MCF 10A (cell line): ENCODE measurements at regions not wholly inside any gene's neighbourhood (a gene's known extent, or its start where the extent isn't known, plus 50 kb on each side); places are given as distances from the start of the nearest gene placed in this dataset.

Experiments
- BruUV-seq: library from RNA; stranded (reverse); fragments of 400-500 nt; replicated peaks from 2 replicates; lab custom pipeline; 2021; lab: Mats Ljungman, UMichigan
- CTCF ChIA-PET: fragments of 300-600 bp; sonication (Branson Sonifier 250); formaldehyde crosslinking; extraction: SDS; loops from one replicate; lab custom pipeline; 2021; ENCODE audit warnings: antibody characterized with exemption, inconsistent platforms; lab: Yijun Ruan, JAX
- POLR2A ChIA-PET: fragments of 300-600, 350-650 bp; sonication (Branson Sonifier 250); formaldehyde crosslinking; extraction: SDS; loops from one replicate; lab custom pipeline; 2020; ENCODE audit warnings: antibody characterized with exemption, inconsistent platforms; lab: Yijun Ruan, JAX
- DNase-seq: peaks from one replicate; pipeline ENCODE4 v3.0.0-alpha.2; 2018; ENCODE audit not compliant: unreplicated experiment
- H3K27ac Mint-ChIP-seq: one replicate; pipeline ENCODE4 v1.8.0; 2022; ENCODE audit warnings: mild to moderate bottlenecking, low read depth, mixed read lengths; ENCODE audit not compliant: unreplicated experiment
- H3K27me3 Mint-ChIP-seq: one replicate; pipeline ENCODE4 v1.8.0; 2022; ENCODE audit warnings: mixed read lengths; ENCODE audit not compliant: insufficient read depth, unreplicated experiment
- H3K36me3 Mint-ChIP-seq: one replicate; pipeline ENCODE4 v1.8.0; 2022; ENCODE audit warnings: mild to moderate bottlenecking, moderate library complexity, mixed read lengths; ENCODE audit not compliant: insufficient read depth, unreplicated experiment
- H3K4me1 Mint-ChIP-seq: one replicate; pipeline ENCODE4 v1.8.0; 2022; ENCODE audit warnings: mixed read lengths; ENCODE audit not compliant: insufficient read depth, unreplicated experiment
- H3K4me3 Mint-ChIP-seq: one replicate; pipeline ENCODE4 v1.8.0; 2022; ENCODE audit warnings: mild to moderate bottlenecking, moderate library complexity, mixed read lengths; ENCODE audit not compliant: unreplicated experiment
- H3K9me3 Mint-ChIP-seq: one replicate; pipeline ENCODE4 v1.8.0; 2022; ENCODE audit warnings: mixed read lengths; ENCODE audit not compliant: unreplicated experiment
- intact Hi-C: fragments of 100-400 bp; cut with micrococcal nuclease; formaldehyde crosslinking; loops from 2 replicates; pipeline ENCODE4 v1.14.1; 2022
- TF ChIP-seq, protein P1 (sequence below): fragments of 200-600 bp; IDR thresholded peaks from one replicate; pipeline ENCODE4 v1.8.0; 2022; ENCODE audit warnings: antibody characterized with exemption, mild to moderate bottlenecking; ENCODE audit not compliant: unreplicated experiment

- BruUV-seq = no TSS peak
- no peaks in the 10 kb centered on the region for H3K4me1 Mint-ChIP-seq
- no peaks in the 10 kb centered on the region for H3K36me3 Mint-ChIP-seq
- DNase-seq = no peak
- no peak overlapping the region for H3K27ac Mint-ChIP-seq
- H3K9me3 Mint-ChIP-seq = no peaks in the 10 kb centered on the region
- peaks cover 10% of the 10 kb centered on the region for H3K27me3 Mint-ChIP-seq
- TF ChIP-seq, protein P1, sequence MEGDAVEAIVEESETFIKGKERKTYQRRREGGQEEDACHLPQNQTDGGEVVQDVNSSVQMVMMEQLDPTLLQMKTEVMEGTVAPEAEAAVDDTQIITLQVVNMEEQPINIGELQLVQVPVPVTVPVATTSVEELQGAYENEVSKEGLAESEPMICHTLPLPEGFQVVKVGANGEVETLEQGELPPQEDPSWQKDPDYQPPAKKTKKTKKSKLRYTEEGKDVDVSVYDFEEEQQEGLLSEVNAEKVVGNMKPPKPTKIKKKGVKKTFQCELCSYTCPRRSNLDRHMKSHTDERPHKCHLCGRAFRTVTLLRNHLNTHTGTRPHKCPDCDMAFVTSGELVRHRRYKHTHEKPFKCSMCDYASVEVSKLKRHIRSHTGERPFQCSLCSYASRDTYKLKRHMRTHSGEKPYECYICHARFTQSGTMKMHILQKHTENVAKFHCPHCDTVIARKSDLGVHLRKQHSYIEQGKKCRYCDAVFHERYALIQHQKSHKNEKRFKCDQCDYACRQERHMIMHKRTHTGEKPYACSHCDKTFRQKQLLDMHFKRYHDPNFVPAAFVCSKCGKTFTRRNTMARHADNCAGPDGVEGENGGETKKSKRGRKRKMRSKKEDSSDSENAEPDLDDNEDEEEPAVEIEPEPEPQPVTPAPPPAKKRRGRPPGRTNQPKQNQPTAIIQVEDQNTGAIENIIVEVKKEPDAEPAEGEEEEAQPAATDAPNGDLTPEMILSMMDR = no peak
- intact Hi-C loops = no loop called here
- POLR2A ChIA-PET = no interaction called here
- no peak overlapping the region for H3K4me3 Mint-ChIP-seq
- CTCF ChIA-PET = interaction anchor here (0.6 to 0.9 kb wide), 2 partner anchors 26 to 1088 kb away, joined by 3 to 5 read pairs; no protein-coding TSS in a partner anchor
Measured at GRCh38 chr3:94362393-94362792, 299.5 kb downstream of the NSUN3 start.

- ChIA-PET CTCF (interaction anchor here (0.6 kb wide), 1 partner anchor 10 kb away, joined by 3 read pairs; no protein-coding TSS in a partner anchor), POLR2A (no interaction called here)
- TF ChIP-seq, protein P1 = no peak
- Mint-ChIP-seq H3K27ac (no peak overlapping the region), H3K9me3 (no peaks in the 10 kb centered on the region), H3K36me3 (no peaks in the 10 kb centered on the region), H3K4me3 (no peak overlapping the region), H3K4me1 (no peaks in the 10 kb centered on the region), H3K27me3 (peaks cover 22% of the 10 kb centered on the region)
- no TSS peak for BruUV-seq
- intact Hi-C loops = no loop called here
- DNase-seq = no peak
Measured at GRCh38 chr3:94365006-94365405, 302.1 kb downstream of the NSUN3 start.

DNA sequence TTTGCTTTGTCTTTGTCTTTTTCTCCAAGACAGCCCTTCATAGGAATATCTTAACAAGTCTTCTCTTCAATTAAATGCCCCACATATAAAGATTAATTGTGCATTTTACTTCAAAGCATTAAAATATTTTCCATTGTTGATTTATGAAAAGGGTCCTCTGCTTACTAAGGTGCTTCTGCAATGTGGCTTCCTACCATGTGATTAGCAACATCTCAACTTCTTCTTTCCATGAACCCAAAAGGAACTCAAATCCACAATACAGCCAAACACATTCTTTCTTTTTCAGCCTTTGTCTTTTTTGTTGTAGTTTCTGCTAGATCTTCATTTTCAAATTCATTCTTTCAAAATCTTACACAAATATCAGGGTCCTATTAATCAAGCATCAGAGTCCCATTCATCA lies 309.2 kb downstream of the NSUN3 start:
- no peak for DNase-seq
- Mint-ChIP-seq H3K4me1 (no peaks in the 10 kb centered on the region), H3K27me3 (peaks cover 55% of the 10 kb centered on the region), H3K36me3 (no peaks in the 10 kb centered on the region), H3K9me3 (peaks cover 5% of the 10 kb centered on the region), H3K27ac (no peak overlapping the region), H3K4me3 (no peak overlapping the region)
- CTCF ChIA-PET = interaction anchor here (0.6 kb wide), 1 partner anchor 381 kb away, joined by 3 read pairs; no protein-coding TSS in a partner anchor
- TF ChIP-seq, protein P1 = no peak
- no TSS peak for BruUV-seq
- POLR2A ChIA-PET = no interaction called here
- intact Hi-C loops = no loop called here

DNA sequence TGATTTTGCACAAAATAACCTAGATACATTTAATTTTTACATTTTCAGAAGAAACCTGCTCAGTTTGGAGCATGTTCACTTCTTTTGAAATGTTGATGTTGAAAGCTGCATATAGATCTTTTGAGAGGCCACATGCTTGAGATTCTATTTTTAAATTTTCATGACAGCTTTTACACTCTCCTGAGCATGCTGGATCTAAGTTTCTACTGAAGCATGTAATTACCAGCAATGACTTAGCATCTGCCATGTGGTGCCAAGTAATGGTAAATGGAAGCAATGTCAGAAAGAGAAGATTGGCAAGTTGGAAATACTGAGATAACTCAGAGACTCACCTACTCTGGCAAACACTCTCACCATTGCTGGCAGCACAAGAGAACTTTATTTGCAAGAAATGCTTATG lies 310.6 kb downstream of the NSUN3 start:
- intact Hi-C loops = no loop called here
- POLR2A ChIA-PET = interaction anchor here (0.6 kb wide), 1 partner anchor 77 kb away, joined by 3 read pairs; no protein-coding TSS in a partner anchor
- peaks cover 5% of the 10 kb centered on the region for H3K9me3 Mint-ChIP-seq
- H3K36me3 Mint-ChIP-seq = no peaks in the 10 kb centered on the region
- BruUV-seq = no TSS peak
- no peak overlapping the region for H3K4me3 Mint-ChIP-seq
- DNase-seq = no peak
- no peaks in the 10 kb centered on the region for H3K4me1 Mint-ChIP-seq
- H3K27me3 Mint-ChIP-seq = peaks cover 55% of the 10 kb centered on the region
- H3K27ac Mint-ChIP-seq = no peak overlapping the region
- TF ChIP-seq, protein P1 = no peak
- CTCF ChIA-PET = interaction anchor here (0.9 kb wide), 1 partner anchor 520 kb away, joined by 3 read pairs; no protein-coding TSS in a partner anchor
